RWPE1 (cell line): ENCODE measurements at regions not wholly inside any gene's neighbourhood (a gene's known extent, or its start where the extent isn't known, plus 50 kb on each side); places are given as distances from the start of the nearest gene placed in this dataset.

Experiments used
- CTCF ChIA-PET: fragments of 350-600 bp; sonication (Branson Sonifier 250); formaldehyde crosslinking; extraction: SDS; loops from one replicate; lab custom pipeline; 2021; lab: Yijun Ruan, JAX
- POLR2A ChIA-PET: fragments of 400-600 bp; formaldehyde crosslinking; extraction: SDS; loops from one replicate; lab custom pipeline; 2020; ENCODE audit warnings: antibody characterized with exemption; ENCODE audit not compliant: low non-redundant PET; lab: Yijun Ruan, JAX
- DNase-seq: peaks from one replicate; pipeline ENCODE4 v3.0.0; 2012; ENCODE audit warnings: low spot score
- H3K27ac ChIP-seq: fragments of 450-650 bp; 2 replicates; pipeline ENCODE4 v1.5.1; 2017
- TF ChIP-seq, protein P1 (sequence below): fragments of 450-650 bp; conservative IDR thresholded peaks from 2 replicates; pipeline ENCODE4 v1.5.1; 2017; ENCODE audit warnings: low read depth, mild to moderate bottlenecking

DNA sequence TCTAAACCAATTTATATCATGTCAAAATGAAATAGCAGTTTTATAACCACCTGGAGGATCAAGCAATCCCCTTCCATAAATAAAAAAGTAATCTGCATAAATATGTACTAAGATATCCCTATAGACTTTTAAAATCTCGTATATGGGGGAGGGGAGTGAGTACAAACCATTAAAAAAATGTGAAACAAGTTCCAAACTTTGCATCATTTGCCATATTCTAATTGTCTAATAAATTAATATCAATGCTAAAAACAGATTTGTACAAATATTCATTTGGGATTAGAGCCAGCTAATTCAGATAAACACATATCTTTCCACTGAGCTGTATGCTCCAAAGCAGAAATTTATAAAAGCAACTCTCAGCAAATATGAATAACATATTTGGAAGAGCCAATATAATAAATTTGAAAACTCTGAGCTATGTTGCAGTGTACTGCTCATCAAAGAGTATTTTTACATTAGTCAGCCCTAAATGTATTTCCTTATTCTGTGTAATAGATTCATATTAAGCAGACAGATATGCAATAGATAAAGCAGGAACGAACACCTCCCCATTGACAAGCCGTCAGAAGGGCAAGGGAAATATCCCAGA, 970.2 kb downstream of the EFNB2 start:
- H3K27ac ChIP-seq: no peak overlapping the region
- TF ChIP-seq, protein P1, sequence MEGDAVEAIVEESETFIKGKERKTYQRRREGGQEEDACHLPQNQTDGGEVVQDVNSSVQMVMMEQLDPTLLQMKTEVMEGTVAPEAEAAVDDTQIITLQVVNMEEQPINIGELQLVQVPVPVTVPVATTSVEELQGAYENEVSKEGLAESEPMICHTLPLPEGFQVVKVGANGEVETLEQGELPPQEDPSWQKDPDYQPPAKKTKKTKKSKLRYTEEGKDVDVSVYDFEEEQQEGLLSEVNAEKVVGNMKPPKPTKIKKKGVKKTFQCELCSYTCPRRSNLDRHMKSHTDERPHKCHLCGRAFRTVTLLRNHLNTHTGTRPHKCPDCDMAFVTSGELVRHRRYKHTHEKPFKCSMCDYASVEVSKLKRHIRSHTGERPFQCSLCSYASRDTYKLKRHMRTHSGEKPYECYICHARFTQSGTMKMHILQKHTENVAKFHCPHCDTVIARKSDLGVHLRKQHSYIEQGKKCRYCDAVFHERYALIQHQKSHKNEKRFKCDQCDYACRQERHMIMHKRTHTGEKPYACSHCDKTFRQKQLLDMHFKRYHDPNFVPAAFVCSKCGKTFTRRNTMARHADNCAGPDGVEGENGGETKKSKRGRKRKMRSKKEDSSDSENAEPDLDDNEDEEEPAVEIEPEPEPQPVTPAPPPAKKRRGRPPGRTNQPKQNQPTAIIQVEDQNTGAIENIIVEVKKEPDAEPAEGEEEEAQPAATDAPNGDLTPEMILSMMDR: no peak
- CTCF ChIA-PET: interaction anchor here (0.6 kb wide), 1 partner anchor 397 kb away, joined by 4 read pairs; no protein-coding TSS in a partner anchor

DNA sequence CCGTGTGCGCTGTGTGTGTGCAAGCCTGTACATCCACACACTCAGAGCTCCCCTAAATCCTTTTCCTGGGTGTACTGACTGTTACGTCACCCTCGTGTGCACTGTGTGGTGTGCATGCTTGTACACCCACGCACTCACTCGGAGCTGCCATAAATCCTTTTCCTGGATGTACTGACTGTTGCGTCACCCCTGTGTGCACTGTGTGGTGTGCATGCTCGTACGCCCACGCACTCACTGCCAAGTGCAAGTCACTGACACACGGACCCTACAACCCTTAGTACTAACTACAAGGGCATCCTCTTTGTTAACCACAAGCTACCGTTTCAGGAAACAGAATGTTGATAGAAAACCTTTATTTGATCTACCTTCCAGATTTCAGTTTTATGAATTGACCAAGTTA, 983.4 kb downstream of the EFNB2 start:
- no peak overlapping the region for H3K27ac ChIP-seq
- TF ChIP-seq, protein P1: no peak
- POLR2A ChIA-PET: no interaction called here
- CTCF ChIA-PET: interaction anchor here (0.6 kb wide), 1 partner anchor 101 kb away, joined by 3 read pairs; no protein-coding TSS in a partner anchor
- DNase-seq: no peak

More for the DNA sequence above, 970.2 kb downstream of the EFNB2 start:
- DNase-seq: no peak
- POLR2A ChIA-PET: no interaction called here

DNA sequence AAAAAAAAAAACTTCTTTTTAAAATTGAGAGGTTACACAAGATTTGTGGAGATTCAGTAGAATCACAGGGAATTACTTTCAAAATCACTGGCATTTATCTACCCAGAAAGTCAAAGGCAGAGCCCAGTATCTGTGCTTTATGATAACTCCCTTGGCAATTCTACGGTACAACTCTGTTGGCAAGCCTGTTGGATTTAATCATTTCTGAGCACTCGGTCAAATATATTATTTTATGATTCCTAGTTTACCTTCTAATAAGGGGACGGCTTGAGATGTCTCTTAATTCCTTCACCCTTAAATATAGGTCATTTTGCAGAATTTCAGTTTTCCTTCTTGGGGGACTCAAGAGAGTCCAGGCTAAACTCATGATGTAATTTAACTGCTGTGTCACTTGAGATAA, 987.6 kb downstream of the EFNB2 start:
- TF ChIP-seq, protein P1: no peak
- ChIA-PET CTCF (no interaction called here), POLR2A (no interaction called here)
- H3K27ac ChIP-seq: no peak overlapping the region
- no peak for DNase-seq

DNA sequence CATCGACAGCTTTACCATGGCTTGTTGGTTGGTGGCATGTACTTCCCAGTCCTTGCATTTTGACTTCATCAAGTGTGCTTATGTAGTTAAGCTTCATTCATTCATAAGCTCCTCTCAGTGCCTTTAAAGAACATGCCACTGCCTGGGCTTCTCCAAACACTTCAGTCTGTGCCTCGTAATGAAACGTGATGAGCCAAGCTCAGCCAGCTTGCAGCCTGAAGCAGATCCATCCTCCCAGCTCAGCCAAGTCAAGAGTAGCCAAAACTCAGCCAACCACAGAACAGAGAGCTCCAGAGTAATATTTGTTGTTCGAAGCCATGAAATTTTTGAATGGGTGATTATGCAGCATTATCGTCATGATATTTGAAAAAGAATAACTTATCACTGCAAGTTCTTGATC, 989.7 kb downstream of the EFNB2 start:
- TF ChIP-seq, protein P1: no peak
- no peak for DNase-seq
- ChIA-PET CTCF (interaction anchor here (0.6 kb wide), 1 partner anchor 27 kb away, joined by 3 read pairs; no protein-coding TSS in a partner anchor), POLR2A (no interaction called here)
- no peak overlapping the region for H3K27ac ChIP-seq

DNA sequence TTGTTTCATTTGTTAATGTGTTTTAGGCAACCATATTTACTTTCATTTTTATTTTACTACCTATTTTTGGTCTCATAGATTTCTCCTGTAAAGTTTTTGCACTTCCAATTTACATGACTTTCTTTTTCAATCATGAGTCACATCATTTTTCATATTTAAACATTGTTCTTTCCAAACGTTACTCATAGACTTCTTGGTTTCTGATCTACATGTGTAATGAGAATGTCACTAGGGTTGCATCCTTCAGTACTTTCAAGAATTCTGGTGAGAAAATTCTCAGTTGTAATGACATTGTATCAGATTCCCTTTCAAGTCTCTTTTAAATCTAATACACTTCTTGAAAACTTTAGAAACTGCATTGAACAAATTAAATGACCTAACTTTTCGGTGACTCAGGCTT, 991.7 kb downstream of the EFNB2 start:
- no peak overlapping the region for H3K27ac ChIP-seq
- DNase-seq: peak; percentile 5
- POLR2A ChIA-PET: no interaction called here
- CTCF ChIA-PET: no interaction called here
- TF ChIP-seq, protein P1: no peak

DNA sequence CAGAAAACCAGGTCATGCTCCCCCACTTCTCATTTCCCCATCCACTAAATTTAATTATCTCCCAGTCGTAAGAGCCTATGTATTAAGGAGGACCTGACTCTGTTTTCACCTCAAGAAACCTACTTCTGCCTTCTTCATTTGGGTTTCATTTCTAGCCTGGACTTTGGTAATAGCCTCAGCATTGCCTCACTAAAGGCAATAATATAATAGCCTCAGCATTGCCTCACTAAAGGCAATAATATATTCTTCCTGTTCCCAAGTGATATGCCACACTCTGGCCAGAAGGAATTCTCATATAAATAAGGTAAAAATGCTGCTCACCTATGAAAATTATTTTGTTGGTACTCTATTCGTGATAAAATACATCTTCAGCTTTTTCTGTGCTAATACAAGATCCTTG, 993.9 kb downstream of the EFNB2 start:
- TF ChIP-seq, protein P1: no peak
- ChIA-PET POLR2A (no interaction called here), CTCF (no interaction called here)
- no peak for DNase-seq
- no peak overlapping the region for H3K27ac ChIP-seq
